NCI-H526 treated with DMSO at 0.1 percent for 48 hours (cell line): ENCODE measurements at regions not wholly inside any gene's neighbourhood (a gene's known extent, or its start where the extent isn't known, plus 50 kb on each side); places are given as distances from the start of the nearest gene placed in this dataset.
A peak's percentile ranks its signal among the peaks of the same experiment; 100 is the strongest.
"Not testable (repeated sequence)": the region's sequence is repeated elsewhere in the genome, so short reads cannot be mapped to it uniquely, and the experiment has no call there.

Experiments
- DNase-seq: peaks from one replicate; lab custom pipeline; 2025; lab: John Stamatoyannopoulos, UW

- peak; percentile 97 for DNase-seq
Measured at GRCh38 chr12:131632652-131633023, 78.3 kb upstream of the SFSWAP start.

- DNase-seq: not testable (repeated sequence)
Measured at GRCh38 chr12:131633610-131634009, 77.3 kb upstream of the SFSWAP start.

- DNase-seq: peak; percentile 89
Measured at GRCh38 chr12:131634037-131634436, 76.9 kb upstream of the SFSWAP start.

- not testable (repeated sequence) for DNase-seq
Measured at GRCh38 chr12:131635012-131635411, 75.9 kb upstream of the SFSWAP start.

- DNase-seq: no peak
Measured at GRCh38 chr12:131635491-131636122, 75.3 kb upstream of the SFSWAP start.

GRCh38 chr12:131636266-131636665 is 74.6 kb upstream of the SFSWAP start:
- DNase-seq: no peak

- DNase-seq: no peak
Measured at GRCh38 chr12:131636940-131637750, 73.7 kb upstream of the SFSWAP start.

GRCh38 chr12:131637986-131638385 is 72.9 kb upstream of the SFSWAP start:
- DNase-seq: no peak

GRCh38 chr12:131639270-131639940 is 71.5 kb upstream of the SFSWAP start:
- DNase-seq: no peak

GRCh38 chr12:131640525-131640924 is 70.4 kb upstream of the SFSWAP start:
- no peak for DNase-seq

- DNase-seq: no peak
Measured at GRCh38 chr12:131641315-131641714, 69.6 kb upstream of the SFSWAP start.

- DNase-seq: no peak
Measured at GRCh38 chr12:131642101-131642540, 68.8 kb upstream of the SFSWAP start.

GRCh38 chr12:131642771-131643170 is 68.1 kb upstream of the SFSWAP start:
- DNase-seq: no peak

- DNase-seq: peak; percentile 88
Measured at GRCh38 chr12:131643631-131644452, 67.0 kb upstream of the SFSWAP start.

GRCh38 chr12:131644481-131644880 is 66.4 kb upstream of the SFSWAP start:
- DNase-seq: no peak

GRCh38 chr12:131644917-131645316 is 66.0 kb upstream of the SFSWAP start:
- not testable (repeated sequence) for DNase-seq

GRCh38 chr12:131645557-131645956 is 65.3 kb upstream of the SFSWAP start:
- not testable (repeated sequence) for DNase-seq

- not testable (repeated sequence) for DNase-seq
Measured at GRCh38 chr12:131646444-131646843, 64.4 kb upstream of the SFSWAP start.

- DNase-seq: no peak
Measured at GRCh38 chr12:131647667-131648066, 63.2 kb upstream of the SFSWAP start.

GRCh38 chr12:131655469-131656174 is 55.3 kb upstream of the SFSWAP start:
- DNase-seq: not testable (repeated sequence)

GRCh38 chr12:131656796-131657195 is 54.1 kb upstream of the SFSWAP start:
- not testable (repeated sequence) for DNase-seq
